Activated CD4-positive, alpha-beta T cell treated with anti-CD3 and anti-CD28 coated beads, Interleukin-2, amount 50 U/mL, for 1 hour (primary cell): ENCODE measurements at regions not wholly inside any gene's neighbourhood (a gene's known extent, or its start where the extent isn't known, plus 50 kb on each side); places are given as distances from the start of the nearest gene placed in this dataset.

ENCODE experiments used
- DNase-seq: peaks from one replicate; pipeline ENCODE4 v3.0.0-alpha.2; 2020

DNA sequence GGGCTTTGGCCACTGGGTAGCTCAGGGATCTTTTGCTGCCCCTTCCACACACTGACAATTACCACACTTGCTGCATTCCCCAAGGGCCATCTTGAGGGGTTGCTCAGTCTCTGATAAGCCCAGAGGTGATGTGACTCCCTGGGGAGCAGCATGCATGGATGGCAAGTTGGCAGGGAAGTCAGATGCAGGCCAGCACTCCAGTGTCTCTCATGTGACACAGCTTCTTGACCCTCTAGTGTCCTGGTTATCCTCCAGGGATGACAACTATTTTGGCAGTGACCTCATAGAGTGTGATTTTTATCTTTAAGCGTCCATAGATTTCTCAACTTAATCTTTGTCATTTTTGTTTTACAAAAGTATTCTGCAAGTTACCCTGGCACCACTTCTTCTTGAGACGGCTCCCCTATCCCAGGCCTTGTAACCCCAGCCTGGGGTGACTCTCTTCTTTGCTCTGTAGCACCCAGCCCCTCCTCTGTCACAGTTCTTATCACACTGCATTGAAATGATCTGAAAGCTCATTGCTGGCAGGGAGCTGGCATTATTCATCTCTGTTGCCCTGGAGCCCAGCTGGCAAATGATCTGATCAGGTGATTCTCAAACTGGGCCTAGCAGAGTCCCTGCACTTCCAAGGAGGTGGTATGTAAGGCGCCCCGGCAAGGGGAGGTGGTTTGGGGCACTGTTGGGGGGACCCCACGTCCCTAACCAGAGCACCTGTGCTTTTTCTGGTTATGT, 72.6 kb downstream of the TENT5C start:
- DNase-seq, result no peak

GRCh38 chr1:117679299-117679698, 73.5 kb downstream of the TENT5C start:
- DNase-seq, result no peak

- DNase-seq, result no peak
Measured at GRCh38 chr1:117679868-117680267, 74.0 kb downstream of the TENT5C start.

- DNase-seq, result no peak
Measured at GRCh38 chr1:117680316-117681002, 74.6 kb downstream of the TENT5C start.

- no peak for DNase-seq
Measured at GRCh38 chr1:117681093-117681900, 75.4 kb downstream of the TENT5C start.

GRCh38 chr1:117681901-117682250, 76.0 kb downstream of the TENT5C start:
- no peak for DNase-seq

- DNase-seq, result no peak
Measured at GRCh38 chr1:117682372-117682771, 76.5 kb downstream of the TENT5C start.

DNA sequence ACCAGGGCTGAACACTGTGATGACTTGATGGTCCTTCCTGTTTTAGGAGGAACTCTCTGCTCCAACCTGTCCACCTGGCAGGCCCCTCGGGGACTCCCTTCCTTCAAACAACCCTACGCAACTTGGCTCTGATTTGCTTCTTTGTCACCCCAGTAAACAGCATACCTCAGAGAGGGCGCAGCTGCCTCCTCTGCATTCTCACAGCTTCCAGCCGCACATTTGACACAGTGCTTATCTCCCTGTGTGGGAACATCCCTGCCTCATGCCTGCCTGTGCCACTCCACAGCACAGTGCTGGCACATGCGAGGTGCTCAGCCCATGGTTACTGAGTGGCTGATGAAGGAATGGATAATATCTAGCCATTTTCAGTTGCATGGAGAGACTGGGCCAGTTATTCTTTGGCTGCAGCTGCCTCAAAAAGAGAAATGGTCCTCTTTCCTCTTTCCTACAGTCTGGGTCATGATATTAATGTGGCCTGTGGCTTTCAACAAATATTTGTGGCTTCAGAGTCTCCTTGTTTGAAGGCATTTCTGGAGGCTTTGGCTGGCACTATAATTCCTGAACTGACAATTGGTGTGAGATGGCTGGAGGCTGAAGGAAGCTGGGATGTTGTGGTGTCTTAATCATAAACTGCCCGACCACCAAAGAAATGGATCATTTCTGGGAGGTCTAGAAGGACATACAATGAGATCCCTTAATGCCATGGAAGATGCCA, 77.9 kb downstream of the TENT5C start:
- no peak for DNase-seq

GRCh38 chr1:117685936-117686806, 80.3 kb downstream of the TENT5C start:
- no peak for DNase-seq

DNA sequence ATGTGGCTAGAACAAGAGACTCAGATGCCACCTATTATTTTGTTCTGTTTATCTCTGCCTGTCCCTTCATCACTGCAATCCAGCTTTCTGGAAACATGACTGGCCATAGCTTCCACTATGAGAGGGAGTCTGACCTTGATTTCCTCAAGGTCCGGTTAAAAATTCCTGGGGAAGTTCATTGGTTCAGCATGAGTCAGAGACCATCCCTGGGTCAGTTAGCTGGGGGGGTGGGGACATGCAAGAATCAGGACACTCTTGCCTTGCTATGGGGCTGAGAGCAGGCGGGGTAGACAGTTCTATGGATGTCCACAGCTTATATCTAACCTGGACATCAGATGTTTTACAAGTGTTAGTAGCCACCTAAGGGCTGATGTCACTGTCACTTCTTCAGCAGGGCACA, 81.1 kb downstream of the TENT5C start:
- no peak for DNase-seq

DNA sequence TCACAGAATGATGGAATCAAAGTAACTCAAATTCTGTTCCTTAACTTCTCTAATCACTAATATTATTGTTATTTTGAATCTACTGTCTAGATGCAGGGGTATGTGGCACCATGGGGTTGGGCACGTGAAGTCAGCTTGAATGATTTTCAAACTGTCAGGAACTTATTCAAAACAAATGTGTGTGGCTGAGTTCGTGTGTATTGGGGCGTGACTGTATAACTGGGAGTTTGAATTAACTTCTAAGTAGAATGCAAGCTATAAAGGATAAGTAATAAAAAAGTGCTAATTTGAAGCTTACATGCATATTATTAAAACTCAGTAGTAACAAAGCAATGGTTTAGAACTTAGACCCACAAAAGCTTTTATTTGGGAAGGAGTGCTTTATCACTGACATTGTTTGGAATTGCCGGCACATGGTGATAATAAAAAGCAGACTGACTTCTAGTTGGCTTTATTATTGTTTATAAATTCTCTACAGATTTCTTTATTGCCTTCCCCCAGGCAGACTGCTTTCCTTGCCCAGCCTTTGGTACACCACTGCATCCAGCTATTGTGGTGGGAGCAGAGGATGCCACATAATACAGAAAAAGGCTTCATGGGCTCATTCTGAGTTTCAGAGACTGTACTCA, 84.3 kb downstream of the TENT5C start:
- no peak for DNase-seq

DNA sequence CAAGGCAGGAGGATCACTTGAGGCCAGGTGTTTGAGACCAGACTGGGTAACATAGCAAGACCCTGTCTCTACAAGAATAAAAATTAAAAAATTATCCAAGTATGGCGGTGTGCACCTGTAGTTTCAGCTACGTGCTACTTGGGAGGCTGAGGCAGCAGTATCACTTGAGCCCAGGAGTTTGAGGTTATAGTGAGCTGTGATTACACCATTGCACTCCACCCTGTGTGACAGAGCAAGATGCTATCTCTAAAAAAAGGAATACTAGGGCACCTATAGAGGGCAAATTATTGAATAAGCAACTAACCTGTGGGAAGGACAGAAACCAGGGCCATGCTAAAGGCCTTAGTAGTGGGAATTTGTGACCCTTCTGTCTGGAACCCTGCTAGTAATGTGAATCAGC, 86.1 kb downstream of the TENT5C start:
- no peak for DNase-seq

DNA sequence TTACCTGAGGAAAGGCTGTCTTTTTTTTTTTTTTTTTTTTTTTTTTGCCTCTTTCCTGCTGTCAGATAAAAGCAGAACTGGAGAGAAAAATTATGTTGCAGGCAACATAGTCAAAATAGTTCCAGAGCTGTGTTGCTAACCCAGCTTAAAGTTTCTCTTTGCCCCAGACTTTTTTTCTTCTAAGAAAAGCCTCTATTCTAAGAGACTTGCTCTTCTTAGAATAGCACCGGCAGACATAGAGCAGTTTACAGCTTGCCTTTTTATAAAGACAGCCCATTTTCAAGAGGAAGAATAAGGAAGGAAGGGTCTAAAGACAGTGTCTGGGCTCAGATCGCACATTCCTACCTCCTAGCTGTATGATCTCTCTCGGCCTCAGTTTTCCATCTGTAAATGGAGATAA, 88.7 kb downstream of the TENT5C start:
- no peak for DNase-seq

DNA sequence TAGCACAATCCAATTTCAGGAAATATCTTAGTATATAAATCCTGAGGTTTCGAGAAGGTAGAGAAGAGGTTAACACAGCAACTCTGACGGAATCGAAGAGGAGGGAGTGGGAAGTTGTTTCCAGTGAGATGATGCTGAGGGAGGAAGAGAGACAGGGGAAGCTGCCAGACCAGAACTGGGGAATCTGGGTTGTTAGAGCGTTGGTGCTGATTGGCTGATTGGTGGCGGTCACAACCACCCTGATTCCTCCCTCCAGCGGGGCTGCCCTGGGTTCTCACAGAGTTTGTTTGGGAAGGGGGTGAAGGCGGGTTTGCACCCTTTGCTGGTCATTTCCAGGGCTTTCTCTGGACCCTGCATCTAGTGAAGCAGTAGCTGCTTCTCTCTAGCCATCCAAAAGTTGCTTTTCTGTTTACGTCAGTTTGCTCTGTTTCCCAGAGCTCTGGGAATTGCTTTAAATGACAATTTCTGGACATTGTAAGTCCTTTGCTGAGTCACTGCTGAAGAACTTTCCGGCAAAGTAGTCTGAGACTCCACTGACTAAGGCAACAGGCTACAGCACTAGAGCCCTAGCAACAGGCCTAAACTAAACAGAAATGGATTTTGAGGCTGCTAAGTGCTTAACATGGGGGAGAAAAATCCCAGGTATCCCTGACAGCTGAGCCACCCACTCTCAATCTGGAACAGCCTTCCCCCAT, 90.1 kb downstream of the TENT5C start:
- DNase-seq, result no peak

DNA sequence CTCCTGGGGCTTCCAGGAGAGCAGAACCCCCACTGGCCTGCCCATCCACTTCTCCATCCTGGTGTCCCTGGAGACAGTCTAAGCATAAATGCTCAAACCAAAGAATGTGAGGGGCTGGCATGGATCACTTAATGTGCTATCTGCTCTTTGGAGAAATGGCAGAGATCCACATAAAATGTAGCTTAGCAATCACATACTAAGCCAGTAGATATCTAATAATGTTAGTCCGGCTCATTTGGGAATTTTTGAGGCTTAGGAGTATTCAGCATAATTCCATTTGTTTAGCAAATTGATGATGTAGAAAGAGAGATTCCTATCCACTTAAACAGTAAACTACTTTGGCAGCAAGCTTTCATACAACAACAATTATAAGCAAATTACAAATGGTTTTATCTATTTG, 90.7 kb downstream of the TENT5C start:
- no peak for DNase-seq

DNA sequence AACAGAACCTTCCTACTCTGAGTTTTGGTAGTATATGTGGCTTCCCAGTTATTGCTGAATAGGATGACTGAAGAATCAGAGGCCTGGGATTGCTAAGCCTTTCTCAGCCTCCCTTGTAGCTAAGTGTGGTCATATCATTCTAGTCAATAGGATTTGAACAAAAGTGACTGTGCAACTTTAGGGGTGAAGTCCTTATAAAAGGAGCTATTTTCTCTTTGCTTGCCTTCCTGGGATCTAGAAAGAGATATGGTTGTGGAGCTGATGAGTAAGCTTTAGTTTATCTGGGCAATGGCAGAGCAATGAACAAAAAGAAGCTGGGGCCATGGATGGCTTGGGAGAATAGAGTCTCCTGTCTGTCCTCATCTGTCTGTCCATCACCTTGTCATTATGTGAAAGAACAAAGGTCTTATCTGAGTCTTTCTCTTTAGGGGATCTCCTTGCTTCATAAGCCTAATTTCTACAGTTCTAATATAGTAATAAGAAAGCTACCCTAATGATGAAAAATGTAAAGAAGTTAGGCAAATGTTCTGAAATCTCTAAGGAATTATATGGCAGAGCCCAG, 91.5 kb downstream of the TENT5C start:
- no peak for DNase-seq

DNA sequence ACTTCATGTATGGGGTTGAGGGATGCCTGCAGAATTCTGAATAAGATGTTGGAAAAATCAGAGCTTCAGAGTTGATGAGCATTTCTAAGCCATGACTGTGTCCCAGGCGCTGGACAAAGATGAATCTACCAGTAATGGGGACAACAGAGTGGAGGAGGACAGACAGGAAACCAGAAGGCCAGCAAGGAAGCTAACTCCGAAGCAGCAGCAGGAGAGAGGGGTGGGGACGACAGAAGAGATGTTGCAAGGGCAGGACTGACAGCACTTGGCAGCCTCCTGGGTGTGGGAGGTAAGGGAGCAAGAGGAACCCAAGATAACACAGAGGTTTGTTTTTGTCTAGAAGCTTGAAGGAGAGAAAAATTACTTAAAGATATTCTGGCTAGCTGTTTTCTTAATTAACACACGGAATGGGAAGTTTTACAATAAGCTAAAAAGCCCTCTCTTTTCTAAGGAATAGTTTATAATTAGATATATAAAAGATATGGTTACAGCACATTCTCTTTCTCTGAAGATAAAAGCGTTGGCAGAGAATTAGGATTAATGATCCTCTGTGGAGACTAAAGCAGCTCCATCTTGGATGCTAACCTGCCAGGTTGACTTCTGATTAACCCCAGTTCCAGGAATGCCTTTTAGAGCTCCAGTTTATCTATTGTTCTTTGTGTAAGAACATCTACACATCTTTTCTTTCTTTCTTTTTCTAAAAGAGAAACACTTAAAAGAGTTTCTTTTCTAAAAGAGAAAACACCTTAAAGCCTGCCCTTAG, 92.7 kb downstream of the TENT5C start:
- DNase-seq, result no peak

DNA sequence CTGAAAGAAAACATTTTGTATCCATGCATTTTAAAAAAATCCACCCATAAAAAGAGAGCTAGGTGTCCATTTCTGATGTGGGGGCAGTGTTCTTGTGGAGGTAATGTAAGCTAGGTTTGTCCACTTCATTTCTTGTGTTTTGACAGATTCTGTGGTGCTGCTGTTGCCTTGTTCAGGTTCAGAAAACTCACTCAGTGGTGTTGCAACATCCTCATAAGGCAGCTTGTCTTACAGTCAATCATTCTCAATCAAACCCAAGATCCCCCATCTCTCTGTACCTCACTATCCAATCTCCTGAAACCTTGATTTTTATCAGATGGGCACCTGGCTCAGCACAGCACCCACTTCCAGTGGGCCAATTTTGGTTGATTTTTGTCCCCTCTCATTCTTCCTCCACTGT, 94.1 kb downstream of the TENT5C start:
- DNase-seq, result no peak

DNA sequence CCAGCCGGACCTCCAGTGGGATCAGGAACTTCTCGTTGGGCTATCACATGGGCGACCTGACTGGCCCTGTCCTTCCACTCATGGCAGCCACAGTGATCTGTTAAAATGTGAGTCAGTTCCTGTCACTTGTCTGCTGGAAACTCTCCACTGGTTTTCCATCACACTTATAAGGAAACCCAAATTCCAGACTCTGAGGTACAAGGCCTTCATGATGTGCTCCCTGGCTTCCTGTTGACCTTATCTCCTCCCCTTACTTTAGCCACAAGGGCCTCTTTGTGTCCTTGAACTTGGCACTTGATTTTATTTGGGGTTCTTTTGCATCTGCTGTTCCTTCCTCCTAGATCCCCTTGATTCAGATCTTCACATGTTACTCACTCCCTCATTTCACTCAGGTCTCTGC, 96.8 kb downstream of the TENT5C start:
- no peak for DNase-seq

DNA sequence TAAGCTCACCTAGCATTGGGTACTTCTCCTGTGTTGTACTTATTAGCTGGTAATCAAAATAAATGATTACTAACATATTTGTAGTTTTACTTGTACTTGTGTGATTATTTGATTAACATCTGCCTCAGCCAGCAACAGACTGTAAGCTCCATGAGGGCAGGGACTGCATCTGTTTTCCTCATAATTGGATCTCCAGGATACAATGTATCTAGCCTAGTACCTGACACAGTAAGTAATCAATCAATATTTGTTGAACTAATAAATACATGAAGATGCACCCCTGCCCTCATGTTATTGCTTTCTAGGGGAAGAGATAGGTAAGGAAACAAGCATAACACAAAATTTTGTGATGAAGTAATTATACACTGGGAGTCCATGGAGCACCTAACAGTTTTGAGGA, 101.5 kb downstream of the TENT5C start:
- no peak for DNase-seq
